Right atrium auricular region (tissue), 2 donors: ENCODE measurements at regions not wholly inside any gene's neighbourhood (a gene's known extent, or its start where the extent isn't known, plus 50 kb on each side); places are given as distances from the start of the nearest gene placed in this dataset.

Experiments used
- DNase-seq: peaks from one replicate; pipeline ENCODE4 v3.0.0-alpha.2; 2019; ENCODE audit warnings: low spot score
- H3K27ac ChIP-seq, 2 donors: fragments of 200-600 bp; sonication (generic); 1 replicate in 1 of 2; 2 replicates in 1 of 2; pipeline ENCODE4 v1.5.1; 2016 to 2019
- H3K27me3 ChIP-seq, 2 donors: fragments of 200-600 bp; sonication (generic); one replicate each; pipeline versions ENCODE4 v1.5.1 to v1.6.0; 2017 to 2019
- H3K36me3 ChIP-seq: fragments of 200-600 bp; sonication (generic); one replicate; pipeline ENCODE4 v1.5.1; 2016
- H3K4me1 ChIP-seq, 2 donors: fragments of 200-600 bp; sonication (generic); one replicate each; pipeline versions ENCODE4 v1.5.1 to v1.6.0; 2017 to 2019
- H3K4me3 ChIP-seq, 2 donors: fragments of 200-600 bp; sonication (generic); 1 replicate in 1 of 2; 2 replicates in 1 of 2; pipeline ENCODE4 v1.5.1; 2017 to 2019; ENCODE audit warnings: mild to moderate bottlenecking in 1 of 2, moderate library complexity in 1 of 2
- H3K9me3 ChIP-seq, 2 donors: fragments of 200-600 bp; sonication (generic); one replicate each; pipeline ENCODE4 v1.5.1; 2019
- CTCF ChIP-seq, 2 donors: fragments of 200-600 bp; sonication (generic); IDR thresholded peaks; one replicate each; pipeline ENCODE4 v1.5.1; 2019; ENCODE audit warnings: antibody characterized with exemption in 2 of 2

- Histone ChIP-seq H3K27ac (no peak overlapping the region), H3K4me1 (no peaks in the 10 kb centered on the region), H3K27me3 (no peaks in the 10 kb centered on the region), H3K36me3 (no peaks in the 10 kb centered on the region), H3K4me3 (no peak overlapping the region), H3K9me3 (no peaks in the 10 kb centered on the region)
- no peak for TF ChIP-seq CTCF (IDR thresholded peaks at IDR 0.05)
- DNase-seq: no peak
These were observed 1418.2 kb downstream of the AACS start for GRCh38 chr12:126483145-126484068.

- Histone ChIP-seq H3K4me3 (no peak overlapping the region), H3K4me1 (no peaks in the 10 kb centered on the region), H3K9me3 (peaks cover 0 to 7% of the 10 kb centered on the region in 2 donors), H3K27me3 (no peaks in the 10 kb centered on the region), H3K27ac (no peak overlapping the region), H3K36me3 (no peaks in the 10 kb centered on the region)
- DNase-seq: no peak
- TF ChIP-seq CTCF (IDR thresholded peaks at IDR 0.05): no peak
These were observed 1422.3 kb downstream of the AACS start for GRCh38 chr12:126487431-126487980.

GRCh38 chr12:126488806-126489205 is 1423.6 kb downstream of the AACS start:
- H3K4me1 ChIP-seq: no peaks in the 10 kb centered on the region
- no peak for DNase-seq
- no peak overlapping the region for H3K27ac ChIP-seq
- peaks cover 0 to 7% of the 10 kb centered on the region in 2 donors for H3K9me3 ChIP-seq
- H3K27me3 ChIP-seq: no peaks in the 10 kb centered on the region
- no peaks in the 10 kb centered on the region for H3K36me3 ChIP-seq
- H3K4me3 ChIP-seq: no peak overlapping the region
- TF ChIP-seq CTCF (IDR thresholded peaks at IDR 0.05): no peak

GRCh38 chr12:126492181-126492580 is 1426.9 kb downstream of the AACS start:
- H3K4me1 ChIP-seq: no peaks in the 10 kb centered on the region
- H3K36me3 ChIP-seq: no peaks in the 10 kb centered on the region
- H3K9me3 ChIP-seq: peaks cover 0 to 7% of the 10 kb centered on the region in 2 donors
- H3K4me3 ChIP-seq: no peak overlapping the region
- H3K27ac ChIP-seq: no peak overlapping the region
- H3K27me3 ChIP-seq: no peaks in the 10 kb centered on the region
- TF ChIP-seq CTCF (IDR thresholded peaks at IDR 0.05): no peak
- DNase-seq: no peak

GRCh38 chr12:126493366-126494108 is 1428.3 kb downstream of the AACS start:
- H3K4me3 ChIP-seq: no peak overlapping the region

More at GRCh38 chr12:126493366-126494108, 1428.3 kb downstream of the AACS start:
- no peak overlapping the region for H3K27ac ChIP-seq
- no peaks in the 10 kb centered on the region for H3K36me3 ChIP-seq
- no peak for TF ChIP-seq CTCF (IDR thresholded peaks at IDR 0.05)
- no peaks in the 10 kb centered on the region for H3K4me1 ChIP-seq
- H3K27me3 ChIP-seq: no peaks in the 10 kb centered on the region
- H3K9me3 ChIP-seq: peaks cover 0 to 7% of the 10 kb centered on the region in 2 donors
- no peak for DNase-seq
